Right lobe of liver (tissue), 6 donors: ENCODE measurements at regions not wholly inside any gene's neighbourhood (a gene's known extent, or its start where the extent isn't known, plus 50 kb on each side); places are given as distances from the start of the nearest gene placed in this dataset.
"Not testable (repeated sequence)": the region's sequence is repeated elsewhere in the genome, so short reads cannot be mapped to it uniquely, and the experiment has no call there.

Experiments used
- ATAC-seq, 4 donors: fragments of 200-7000 bp; cut with Tn5 transposase; one replicate each; pipeline ENCODE4 v1.9.1; 2020; ENCODE audit warnings: mild to moderate bottlenecking in 4 of 4, moderate library complexity in 4 of 4
- DNase-seq, 3 donors: peaks; one replicate each; pipeline ENCODE4 v3.0.0-alpha.2; 2020
- H3K27ac ChIP-seq, 3 donors: fragments of 200-600 bp; one replicate each; pipeline ENCODE4 v1.8.0; 2022
- H3K27me3 ChIP-seq, 2 donors: fragments of 200-600 bp; one replicate each; pipeline ENCODE4 v1.8.0; 2022
- H3K36me3 ChIP-seq, 4 donors: fragments of 200-600 bp; sonication (generic) in 1 of 4; one replicate each; pipeline versions ENCODE4 v1.5.1 to v1.8.0; 2017 to 2022; ENCODE audit warnings: control low read depth in 1 of 4
- H3K4me1 ChIP-seq, 4 donors: fragments of 200-600 bp; sonication (generic) in 1 of 4; one replicate each; pipeline versions ENCODE4 v1.5.1 to v1.8.0; 2017 to 2022; ENCODE audit warnings: control low read depth in 1 of 4
- H3K4me3 ChIP-seq, 3 donors: fragments of 200-600 bp; one replicate each; pipeline ENCODE4 v1.8.0; 2022
- H3K9me3 ChIP-seq, 4 donors: fragments of 200-600 bp; sonication (generic) in 1 of 4; one replicate each; pipeline versions ENCODE4 v1.5.1 to v1.8.0; 2017 to 2022; ENCODE audit warnings: control low read depth in 1 of 4
- POLR2A ChIP-seq: fragments of 450-650 bp; IDR thresholded peaks from one replicate; pipeline ENCODE4 v1.6.1; 2017; ENCODE audit warnings: antibody characterized with exemption, mild to moderate bottlenecking
- WGBS: methylation state at CpG from one replicate; pipeline ENCODE4 v1.1.6; 2018; ENCODE audit warnings: low coverage, low lambda C conversion rate; ENCODE audit not compliant: insufficient coverage; ENCODE audit errors: missing lambda C conversion rate; 5-methylcytosine and 5-hydroxymethylcytosine counted together
- intact Hi-C, 2 donors: fragments of 100-400 bp; cut with DNase I; formaldehyde crosslinking; loops; one replicate each; pipeline versions ENCODE4 v1.11.2 to v1.14.1; 2022
- TF ChIP-seq, protein P1 (sequence below), 4 donors: fragments of 200-600 bp in 3 of 4; fragments of 450-650 bp in 1 of 4; IDR thresholded peaks; one replicate each; pipeline versions ENCODE4 v1.5.1 to v1.8.0; 2016 to 2022; ENCODE audit warnings: antibody characterized with exemption in 4 of 4, mild to moderate bottlenecking in 2 of 4
- donor health status: DM: no; HTN: yes; CAD: no.
- donor health status: DM: no; HTN: no; CAD: no.
- donor health status: DM: no; HTN: no; CAD: no.
- donor health status: DM: no; HTN: yes; CAD: no.
- donor health status: DM: no; HTN: yes; CAD: no.

GRCh38 chr2:107719836-107720235 lies 106.9 kb upstream of the RGPD4 start:
- intact Hi-C loops, result no loop called here
- Histone ChIP-seq H3K27me3 (no peaks in the 10 kb centered on the region), H3K27ac (no peak overlapping the region), H3K36me3 (no peaks in the 10 kb centered on the region), H3K4me1 (no peaks in the 10 kb centered on the region), H3K9me3 (no peaks in the 10 kb centered on the region), H3K4me3 (no peak overlapping the region)
- no peak for TF ChIP-seq POLR2A
- TF ChIP-seq, protein P1, sequence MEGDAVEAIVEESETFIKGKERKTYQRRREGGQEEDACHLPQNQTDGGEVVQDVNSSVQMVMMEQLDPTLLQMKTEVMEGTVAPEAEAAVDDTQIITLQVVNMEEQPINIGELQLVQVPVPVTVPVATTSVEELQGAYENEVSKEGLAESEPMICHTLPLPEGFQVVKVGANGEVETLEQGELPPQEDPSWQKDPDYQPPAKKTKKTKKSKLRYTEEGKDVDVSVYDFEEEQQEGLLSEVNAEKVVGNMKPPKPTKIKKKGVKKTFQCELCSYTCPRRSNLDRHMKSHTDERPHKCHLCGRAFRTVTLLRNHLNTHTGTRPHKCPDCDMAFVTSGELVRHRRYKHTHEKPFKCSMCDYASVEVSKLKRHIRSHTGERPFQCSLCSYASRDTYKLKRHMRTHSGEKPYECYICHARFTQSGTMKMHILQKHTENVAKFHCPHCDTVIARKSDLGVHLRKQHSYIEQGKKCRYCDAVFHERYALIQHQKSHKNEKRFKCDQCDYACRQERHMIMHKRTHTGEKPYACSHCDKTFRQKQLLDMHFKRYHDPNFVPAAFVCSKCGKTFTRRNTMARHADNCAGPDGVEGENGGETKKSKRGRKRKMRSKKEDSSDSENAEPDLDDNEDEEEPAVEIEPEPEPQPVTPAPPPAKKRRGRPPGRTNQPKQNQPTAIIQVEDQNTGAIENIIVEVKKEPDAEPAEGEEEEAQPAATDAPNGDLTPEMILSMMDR (IDR thresholded peaks at IDR 0.05), result no peak
- 24% methylated on average over 5 of the region's 7 CpGs for WGBS
- no peak for ATAC-seq
- DNase-seq, result no peak

- ATAC-seq (no peak), DNase-seq (no peak)
- TF ChIP-seq POLR2A, result no peak
- TF ChIP-seq, protein P1 (IDR thresholded peaks at IDR 0.05), result no peak
- WGBS, result 51% methylated on average over 3 of the region's 3 CpGs
- Histone ChIP-seq H3K27me3 (no peaks in the 10 kb centered on the region), H3K4me1 (no peaks in the 10 kb centered on the region), H3K4me3 (no peak overlapping the region), H3K9me3 (no peaks in the 10 kb centered on the region), H3K36me3 (no peaks in the 10 kb centered on the region), H3K27ac (no peak overlapping the region)
- intact Hi-C loops, result no loop called here
Observed at GRCh38 chr2:107721178-107721577, 105.5 kb upstream of the RGPD4 start.

- Histone ChIP-seq H3K9me3 (no peaks in the 10 kb centered on the region), H3K36me3 (no peaks in the 10 kb centered on the region), H3K4me1 (no peaks in the 10 kb centered on the region), H3K27me3 (no peaks in the 10 kb centered on the region), H3K4me3 (no peak overlapping the region), H3K27ac (no peak overlapping the region)
- no peak for ATAC-seq
- no peak for DNase-seq
- intact Hi-C loops, result no loop called here
- TF ChIP-seq POLR2A, result no peak
- TF ChIP-seq, protein P1 (IDR thresholded peaks at IDR 0.05), result no peak
- WGBS, result 32% methylated on average over 2 of the region's 2 CpGs
Observed at GRCh38 chr2:107721586-107721985, 105.1 kb upstream of the RGPD4 start.

DNA sequence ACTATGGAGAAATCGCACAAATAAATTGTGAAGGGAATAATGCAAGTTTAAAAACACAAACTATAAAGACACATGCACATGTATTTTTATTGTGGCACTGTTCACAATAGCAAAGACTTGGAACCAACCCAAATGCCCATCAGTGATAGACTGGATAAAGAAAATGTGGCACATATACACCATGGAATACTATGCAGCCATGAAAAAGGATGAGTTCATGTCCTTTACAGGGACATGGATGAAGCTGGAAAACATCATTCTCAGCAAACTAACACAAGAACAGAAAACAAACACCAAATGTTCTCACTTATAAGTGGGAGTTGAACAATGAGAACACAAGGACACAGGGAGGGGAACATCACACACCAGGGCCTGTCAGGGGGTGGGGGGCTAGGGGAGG lies 100.9 kb upstream of the RGPD4 start:
- H3K27me3 ChIP-seq, H3K36me3 ChIP-seq, ATAC-seq, H3K27ac ChIP-seq, H3K9me3 ChIP-seq, H3K4me3 ChIP-seq, H3K4me1 ChIP-seq, intact Hi-C loops, DNase-seq: not testable (repeated sequence)
- WGBS, result 65% methylated on average over 1 of the region's 1 CpG

DNA sequence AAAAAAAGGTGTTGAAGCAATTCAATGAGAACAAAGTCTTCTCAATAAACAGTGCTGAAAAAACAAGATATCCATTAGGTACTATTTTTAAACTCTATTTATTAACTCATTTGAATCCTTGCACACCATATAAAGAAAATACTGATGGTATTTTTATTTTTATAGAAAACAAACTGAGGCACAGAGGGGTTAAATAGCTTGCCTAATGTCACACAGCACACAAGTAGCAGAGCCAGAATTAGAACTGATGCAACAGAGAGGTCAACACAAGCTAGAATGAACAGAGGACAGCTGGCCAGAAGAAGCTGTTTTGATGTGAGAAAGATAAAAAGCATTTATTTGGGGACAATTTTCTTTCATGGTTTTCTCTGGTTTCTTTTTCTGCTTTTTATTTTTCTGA lies 99.4 kb upstream of the RGPD4 start:
- ATAC-seq (no peak), DNase-seq (no peak)
- no peaks in the 10 kb centered on the region for H3K9me3 ChIP-seq
- no peak overlapping the region for H3K27ac ChIP-seq
- H3K27me3 ChIP-seq, result peaks cover 0 to 4% of the 10 kb centered on the region in 2 donors
- H3K4me3 ChIP-seq, result no peak overlapping the region
- H3K4me1 ChIP-seq, result no peaks in the 10 kb centered on the region
- intact Hi-C loops, result no loop called here
- TF ChIP-seq, protein P1 (IDR thresholded peaks at IDR 0.05), result no peak
- TF ChIP-seq POLR2A, result no peak
- no peaks in the 10 kb centered on the region for H3K36me3 ChIP-seq
